HL-60 (cell line): ENCODE measurements at regions not wholly inside any gene's neighbourhood (a gene's known extent, or its start where the extent isn't known, plus 50 kb on each side); places are given as distances from the start of the nearest gene placed in this dataset.

Experiments
- DNase-seq, 2 experiments: peaks; one replicate each; pipeline ENCODE4 v3.0.0-alpha.2; 2010 to 2020; ENCODE audit warnings: low read depth in 1 of 2, low spot score in 1 of 2
- H3K27ac ChIP-seq: fragments of 250-450 bp; sonication (Bioruptor Pico); replicated peaks from 2 replicates; pipeline ENCODE4 v1.5.1; 2020; ENCODE audit warnings: mild to moderate bottlenecking, moderate library complexity
- H3K27me3 ChIP-seq: fragments of 250-450 bp; sonication (Bioruptor Pico); 2 replicates; pipeline ENCODE4 v1.5.1; 2021; ENCODE audit warnings: mild to moderate bottlenecking, moderate library complexity; ENCODE audit not compliant: insufficient read depth, poor library complexity, severe bottlenecking
- H3K4me3 ChIP-seq: replicated peaks from 2 replicates; pipeline ENCODE4 v1.5.1; 2011; ENCODE audit warnings: mild to moderate bottlenecking, control low read depth, low read length; ENCODE audit not compliant: insufficient read depth
- GABPA ChIP-seq: IDR thresholded peaks from 2 replicates; pipeline ENCODE4 v1.6.1; 2012; ENCODE audit warnings: low read depth
- POLR2AphosphoS5 ChIP-seq: IDR thresholded peaks from 2 replicates; pipeline ENCODE4 v1.6.1; 2012; ENCODE audit warnings: low read depth
- SPI1 ChIP-seq: IDR thresholded peaks from 2 replicates; pipeline ENCODE4 v1.6.1; 2012; ENCODE audit warnings: low read depth, mild to moderate bottlenecking, borderline replicate concordance
- TF ChIP-seq, protein P1 (sequence below): IDR thresholded peaks from one replicate; pipeline ENCODE4 v1.5.1; 2011; ENCODE audit warnings: low read length, control low read depth, inconsistent platforms; ENCODE audit not compliant: insufficient read depth
- TF ChIP-seq, protein P2 (sequence below): IDR thresholded peaks from 2 replicates; pipeline ENCODE4 v1.6.1; 2012; ENCODE audit warnings: low read depth; ENCODE audit not compliant: insufficient replicate concordance

DNA sequence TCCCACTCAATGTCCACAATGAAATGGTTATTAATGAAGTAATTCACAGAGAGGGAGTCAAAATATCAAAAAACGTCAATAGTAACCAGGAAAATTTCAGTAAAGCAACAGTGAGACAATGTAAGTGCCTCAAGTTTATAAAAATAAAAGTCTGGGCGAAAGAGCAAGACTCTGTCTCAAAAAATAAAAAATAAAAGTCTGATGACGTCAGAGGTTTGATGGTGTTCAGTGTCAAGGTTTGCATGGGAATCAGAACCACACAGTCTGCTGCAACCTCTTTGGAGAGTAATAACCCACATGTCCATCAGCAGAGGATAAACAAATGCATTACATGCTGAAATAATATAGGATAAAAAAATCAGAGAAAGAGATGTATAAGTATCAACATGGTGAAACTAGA lies 152.4 kb downstream of the ASCL1 start:
- no peak for DNase-seq
- Histone ChIP-seq H3K27ac (no peak overlapping the region), H3K27me3 (peaks cover 2% of the 10 kb centered on the region), H3K4me3 (no peak overlapping the region)
- TF ChIP-seq, protein P1, sequence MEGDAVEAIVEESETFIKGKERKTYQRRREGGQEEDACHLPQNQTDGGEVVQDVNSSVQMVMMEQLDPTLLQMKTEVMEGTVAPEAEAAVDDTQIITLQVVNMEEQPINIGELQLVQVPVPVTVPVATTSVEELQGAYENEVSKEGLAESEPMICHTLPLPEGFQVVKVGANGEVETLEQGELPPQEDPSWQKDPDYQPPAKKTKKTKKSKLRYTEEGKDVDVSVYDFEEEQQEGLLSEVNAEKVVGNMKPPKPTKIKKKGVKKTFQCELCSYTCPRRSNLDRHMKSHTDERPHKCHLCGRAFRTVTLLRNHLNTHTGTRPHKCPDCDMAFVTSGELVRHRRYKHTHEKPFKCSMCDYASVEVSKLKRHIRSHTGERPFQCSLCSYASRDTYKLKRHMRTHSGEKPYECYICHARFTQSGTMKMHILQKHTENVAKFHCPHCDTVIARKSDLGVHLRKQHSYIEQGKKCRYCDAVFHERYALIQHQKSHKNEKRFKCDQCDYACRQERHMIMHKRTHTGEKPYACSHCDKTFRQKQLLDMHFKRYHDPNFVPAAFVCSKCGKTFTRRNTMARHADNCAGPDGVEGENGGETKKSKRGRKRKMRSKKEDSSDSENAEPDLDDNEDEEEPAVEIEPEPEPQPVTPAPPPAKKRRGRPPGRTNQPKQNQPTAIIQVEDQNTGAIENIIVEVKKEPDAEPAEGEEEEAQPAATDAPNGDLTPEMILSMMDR, result no peak
- TF ChIP-seq POLR2AphosphoS5 (no peak), SPI1 (no peak), GABPA (no peak)
- TF ChIP-seq, protein P2, sequence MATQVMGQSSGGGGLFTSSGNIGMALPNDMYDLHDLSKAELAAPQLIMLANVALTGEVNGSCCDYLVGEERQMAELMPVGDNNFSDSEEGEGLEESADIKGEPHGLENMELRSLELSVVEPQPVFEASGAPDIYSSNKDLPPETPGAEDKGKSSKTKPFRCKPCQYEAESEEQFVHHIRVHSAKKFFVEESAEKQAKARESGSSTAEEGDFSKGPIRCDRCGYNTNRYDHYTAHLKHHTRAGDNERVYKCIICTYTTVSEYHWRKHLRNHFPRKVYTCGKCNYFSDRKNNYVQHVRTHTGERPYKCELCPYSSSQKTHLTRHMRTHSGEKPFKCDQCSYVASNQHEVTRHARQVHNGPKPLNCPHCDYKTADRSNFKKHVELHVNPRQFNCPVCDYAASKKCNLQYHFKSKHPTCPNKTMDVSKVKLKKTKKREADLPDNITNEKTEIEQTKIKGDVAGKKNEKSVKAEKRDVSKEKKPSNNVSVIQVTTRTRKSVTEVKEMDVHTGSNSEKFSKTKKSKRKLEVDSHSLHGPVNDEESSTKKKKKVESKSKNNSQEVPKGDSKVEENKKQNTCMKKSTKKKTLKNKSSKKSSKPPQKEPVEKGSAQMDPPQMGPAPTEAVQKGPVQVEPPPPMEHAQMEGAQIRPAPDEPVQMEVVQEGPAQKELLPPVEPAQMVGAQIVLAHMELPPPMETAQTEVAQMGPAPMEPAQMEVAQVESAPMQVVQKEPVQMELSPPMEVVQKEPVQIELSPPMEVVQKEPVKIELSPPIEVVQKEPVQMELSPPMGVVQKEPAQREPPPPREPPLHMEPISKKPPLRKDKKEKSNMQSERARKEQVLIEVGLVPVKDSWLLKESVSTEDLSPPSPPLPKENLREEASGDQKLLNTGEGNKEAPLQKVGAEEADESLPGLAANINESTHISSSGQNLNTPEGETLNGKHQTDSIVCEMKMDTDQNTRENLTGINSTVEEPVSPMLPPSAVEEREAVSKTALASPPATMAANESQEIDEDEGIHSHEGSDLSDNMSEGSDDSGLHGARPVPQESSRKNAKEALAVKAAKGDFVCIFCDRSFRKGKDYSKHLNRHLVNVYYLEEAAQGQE, result no peak

DNA sequence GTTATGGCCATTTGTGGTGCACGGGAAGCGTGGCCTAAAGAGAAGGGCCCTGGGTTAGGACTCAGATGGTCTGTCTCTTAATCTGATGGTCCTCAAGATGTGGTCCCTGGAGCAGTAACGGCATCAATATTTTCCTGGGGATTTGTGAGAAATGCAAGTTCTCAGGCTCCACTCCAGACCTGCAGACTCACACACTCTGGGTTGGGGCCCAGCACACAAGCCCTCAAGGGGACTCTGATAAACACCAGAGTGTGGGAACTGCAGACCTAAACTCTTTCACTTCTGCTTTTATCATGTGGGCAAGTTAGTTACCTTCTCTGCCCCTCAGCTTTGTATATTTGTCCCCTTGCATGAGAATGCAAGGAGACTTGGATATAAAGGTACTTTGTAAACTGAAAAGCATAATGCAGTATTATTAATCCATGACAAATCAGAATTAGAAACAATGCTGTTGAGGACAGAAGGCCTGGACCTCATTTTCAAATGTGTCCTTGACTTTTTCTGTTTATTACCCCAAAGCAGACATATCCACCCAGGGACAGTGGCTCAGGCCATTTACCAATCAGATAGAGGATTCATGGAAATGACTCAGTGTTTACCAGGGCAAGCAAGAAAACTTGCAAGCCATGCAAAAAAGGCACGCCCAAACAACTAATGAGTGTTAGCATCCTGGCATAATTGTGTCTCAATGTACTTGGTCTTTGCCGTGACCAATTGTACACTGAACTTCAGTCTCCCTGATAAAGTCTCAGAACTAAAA lies 157.0 kb downstream of the ASCL1 start:
- no peak overlapping the region for H3K4me3 ChIP-seq
- 0 out of 2 replicates have a peak, but pooled peaks have one; percentile 3 for TF ChIP-seq SPI1
- TF ChIP-seq, protein P2, result no peak
- no peak for TF ChIP-seq GABPA
- no peaks in the 10 kb centered on the region for H3K27me3 ChIP-seq
- no peak overlapping the region for H3K27ac ChIP-seq
- no peak for DNase-seq

DNA sequence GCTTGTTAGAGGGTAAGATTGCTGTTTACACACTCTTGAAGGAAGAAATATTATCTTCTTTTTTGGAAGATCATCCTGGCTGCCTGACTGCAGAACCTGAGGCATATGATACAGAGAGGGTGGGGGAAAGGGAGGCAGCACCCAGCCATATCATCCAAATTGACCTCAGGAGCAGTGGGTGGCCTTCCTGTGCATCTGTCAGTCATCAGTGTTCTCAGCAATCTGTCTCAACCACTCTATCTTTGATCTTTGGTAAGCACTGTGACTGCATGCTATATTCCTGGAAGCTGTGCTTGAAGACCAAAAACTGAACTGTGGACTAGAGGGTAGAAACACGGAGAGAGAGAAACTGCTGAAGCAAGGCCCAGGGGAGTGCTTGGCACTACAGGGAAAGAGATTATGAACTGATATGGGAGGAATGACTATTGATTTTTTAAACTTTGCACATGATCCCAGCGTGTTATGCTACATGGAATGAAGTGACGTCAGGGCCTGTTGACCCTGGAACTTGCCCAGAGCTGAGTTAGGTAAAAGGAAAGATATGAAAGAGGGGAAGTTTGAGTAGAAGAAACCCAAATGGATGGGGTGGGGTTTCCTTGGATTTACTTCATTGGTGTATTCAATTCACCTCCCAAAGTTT lies 171.5 kb downstream of the ASCL1 start:
- no peak for TF ChIP-seq GABPA
- TF ChIP-seq POLR2AphosphoS5, result no peak
- no peak for TF ChIP-seq SPI1
- TF ChIP-seq, protein P1, result no peak
- TF ChIP-seq, protein P2, result no peak
- no peak for DNase-seq
- Histone ChIP-seq H3K27me3 (no peaks in the 10 kb centered on the region), H3K4me3 (no peak overlapping the region), H3K27ac (no peak overlapping the region)
